Vagina (tissue), 2 donors: ENCODE measurements at regions not wholly inside any gene's neighbourhood (a gene's known extent, or its start where the extent isn't known, plus 50 kb on each side); places are given as distances from the start of the nearest gene placed in this dataset.
"Not testable (repeated sequence)": the region's sequence is repeated elsewhere in the genome, so short reads cannot be mapped to it uniquely, and the experiment has no call there.

Source experiments
- CTCF ChIP-seq, 3 experiments: fragments of 450-650 bp in 2 of 3; fragments of 200-600 bp in 1 of 3; sonication (generic) in 1 of 3; IDR thresholded peaks; one replicate each; pipeline ENCODE4 v1.5.1; 2017 to 2019; ENCODE audit warnings: antibody characterized with exemption in 3 of 3, mild to moderate bottlenecking in 2 of 3, moderate library complexity in 2 of 3
- POLR2A ChIP-seq, 2 donors: fragments of 450-650 bp; IDR thresholded peaks; one replicate each; pipeline ENCODE4 v1.6.1; 2017; ENCODE audit warnings: antibody characterized with exemption in 2 of 2, mild to moderate bottlenecking in 2 of 2, moderate library complexity in 2 of 2
- POLR2AphosphoS5 ChIP-seq, 2 donors: sonication (generic); formaldehyde crosslinking; IDR thresholded peaks; one replicate each; pipeline ENCODE4 v1.9.0; 2017; ENCODE audit warnings: antibody characterized with exemption in 2 of 2, mild to moderate bottlenecking in 2 of 2, low read depth in 1 of 2; ENCODE audit not compliant: insufficient read depth in 1 of 2

GRCh38 chr6:40867527-40867926 is 171.5 kb downstream of the UNC5CL start:
- TF ChIP-seq CTCF (IDR thresholded peaks at IDR 0.05); POLR2AphosphoS5 (IDR thresholded peaks at IDR 0.05; ENCODE audit: insufficient read depth in 1 of 2, low read depth in 1 of 2); POLR2A (IDR thresholded peaks at IDR 0.05): not testable (repeated sequence)
